ENCODE measurements at regions not wholly inside any gene's neighbourhood (a gene's known extent, or its start where the extent isn't known, plus 50 kb on each side); places are given as distances from the start of the nearest gene placed in this dataset.
"Not testable (repeated sequence)": the region's sequence is repeated elsewhere in the genome, so short reads cannot be mapped to it uniquely, and the experiment has no call there.

- TF ChIP-seq PBX3 (IDR thresholded peaks at IDR 0.05; ENCODE audit: insufficient replicate concordance, low read depth, low read length) (no peak), MTA3 (IDR thresholded peaks at IDR 0.05; ENCODE audit: borderline replicate concordance, low read length) (no peak), RELB (IDR thresholded peaks at IDR 0.05; ENCODE audit: low read depth) (0 out of 2 replicates have a peak, but pooled peaks have one; percentile 28), GATAD2B (conservative IDR thresholded peaks at IDR 0.05; ENCODE audit: low read depth) (peak; percentile 58; the same call in 1 of the 2 replicates), BCL11A (IDR thresholded peaks at IDR 0.05; ENCODE audit: low read depth, low read length) (no peak), ASH2L (IDR thresholded peaks at IDR 0.05; ENCODE audit: borderline replicate concordance, low read depth) (no peak), NBN (IDR thresholded peaks at IDR 0.05) (no peak), RAD51 (IDR thresholded peaks at IDR 0.05) (no peak), FOXK2 (IDR thresholded peaks at IDR 0.05) (peak; percentile 76)
Measured at GRCh38 chr2:242088471-242089212, 219.1 kb downstream of the RTP5 start (continued).

GRCh38 chr2:242089213-242089549, 219.7 kb downstream of the RTP5 start:
- H3K27ac ChIP-seq (ENCODE audit: control insufficient read depth, insufficient read depth); H4K20me1 ChIP-seq (ENCODE audit: control insufficient read depth, insufficient read depth); H3K36me3 ChIP-seq (ENCODE audit: control insufficient read depth in 2 of 2, insufficient read depth in 2 of 2, low read length in 1 of 2); H3K4me2 ChIP-seq (ENCODE audit: control insufficient read depth, insufficient read depth); H3K4me1 ChIP-seq (ENCODE audit: control insufficient read depth, insufficient read depth, low read length); in situ Hi-C loops (cut with MboI); H3K9ac ChIP-seq (ENCODE audit: control insufficient read depth, insufficient read depth, low read length); H3K27me3 ChIP-seq (replicated peaks in 1 of 2; ENCODE audit: control insufficient read depth in 2 of 2, insufficient read depth in 2 of 2, low read length in 1 of 2); POLR2A ChIA-PET; RAD21 ChIA-PET (ENCODE audit: unreplicated experiment); FAIRE-seq; H3K4me3 ChIP-seq; CTCF ChIA-PET; BruUV-seq (replicated peaks); ATAC-seq; H3K79me2 ChIP-seq (ENCODE audit: control insufficient read depth, insufficient read depth, low read length); H3K9me3 ChIP-seq (replicated peaks; ENCODE audit: control insufficient read depth, insufficient read depth, low read length); DNase-seq (ENCODE audit: low read depth, low spot score); SMC1A ChIA-PET (ENCODE audit: uncharacterized antibody, unreplicated experiment): not testable (repeated sequence)
- intact Hi-C loops (cut with micrococcal nuclease; ENCODE audit: unreplicated experiment), result loop anchor here (5.0 kb wide), 1 partner anchor 122 kb away; no protein-coding TSS in a partner anchor
- H2AFZ ChIP-seq (ENCODE audit: control insufficient read depth, low read depth, low read length), result 0 out of 2 replicates have a peak overlapping the region, but pooled peaks have one; percentile 37
- WGBS (ENCODE audit: insufficient coverage, insufficient replicate concordance, low lambda C conversion rate, missing lambda C conversion rate), result no CpG with 5 or more reads among the region's 20 CpGs

- BruUV-seq (replicated peaks); H3K4me1 ChIP-seq (ENCODE audit: control insufficient read depth, insufficient read depth, low read length); H3K79me2 ChIP-seq (ENCODE audit: control insufficient read depth, insufficient read depth, low read length); intact Hi-C loops (cut with micrococcal nuclease; ENCODE audit: unreplicated experiment); DNase-seq (ENCODE audit: low read depth, low spot score); H4K20me1 ChIP-seq (ENCODE audit: control insufficient read depth, insufficient read depth); H3K27ac ChIP-seq (ENCODE audit: control insufficient read depth, insufficient read depth); H3K27me3 ChIP-seq (replicated peaks in 1 of 2; ENCODE audit: control insufficient read depth in 2 of 2, insufficient read depth in 2 of 2, low read length in 1 of 2); H3K9me3 ChIP-seq (replicated peaks; ENCODE audit: control insufficient read depth, insufficient read depth, low read length); H3K4me3 ChIP-seq; in situ Hi-C loops (cut with MboI); H2AFZ ChIP-seq (ENCODE audit: control insufficient read depth, low read depth, low read length); H3K36me3 ChIP-seq (ENCODE audit: control insufficient read depth in 2 of 2, insufficient read depth in 2 of 2, low read length in 1 of 2); H3K4me2 ChIP-seq (ENCODE audit: control insufficient read depth, insufficient read depth); FAIRE-seq; SMC1A ChIA-PET (ENCODE audit: uncharacterized antibody, unreplicated experiment); H3K9ac ChIP-seq (ENCODE audit: control insufficient read depth, insufficient read depth, low read length); ATAC-seq; POLR2A ChIA-PET: not testable (repeated sequence)
- RAD21 ChIA-PET (ENCODE audit: unreplicated experiment), result interaction anchor here (0.9 kb wide), 1 partner anchor 75 kb away, joined by 3 read pairs; no protein-coding TSS in a partner anchor
- 96% methylated on average over 1 of the region's 1 CpG for WGBS (ENCODE audit: insufficient coverage, insufficient replicate concordance, low lambda C conversion rate, missing lambda C conversion rate)
- CTCF ChIA-PET, result interaction anchor here (1.0 kb wide), 1 partner anchor 75 kb away, joined by 3 read pairs; no protein-coding TSS in a partner anchor
Measured at GRCh38 chr2:242097278-242097677, 227.7 kb downstream of the RTP5 start.
